Pancreas (tissue), 10 donors: ENCODE measurements at regions not wholly inside any gene's neighbourhood (a gene's known extent, or its start where the extent isn't known, plus 50 kb on each side); places are given as distances from the start of the nearest gene placed in this dataset.
A peak's percentile ranks its signal among the peaks of the same experiment; 100 is the strongest.

Experiments
- ATAC-seq, 4 donors: fragments of 200-7000 bp; cut with Tn5 transposase; one replicate each; pipeline versions ENCODE4 v1.8.0 to v1.9.1; 2020; ENCODE audit warnings: mild to moderate bottlenecking in 4 of 4, moderate library complexity in 4 of 4
- DNase-seq, 6 donors: peaks; one replicate each; pipeline ENCODE4 v3.0.0-alpha.2; 2020
- FAIRE-seq: peaks from 2 replicates; lab custom pipeline; 2012; peaks lifted over from hg19 to GRCh38; lab: Jason Lieb, UNC
- H3K27ac ChIP-seq, 4 donors: fragments of 200-600 bp; sonication (generic); 1 replicate in 3 of 4; 2 replicates in 1 of 4; pipeline versions ENCODE4 v1.5.0 to v1.8.0; 2020
- H3K27me3 ChIP-seq, 4 donors: fragments of 200-600 bp; one replicate each; pipeline ENCODE4 v1.8.0; 2021
- H3K36me3 ChIP-seq, 3 donors: fragments of 200-600 bp; sonication (generic) in 1 of 3; one replicate each; pipeline versions ENCODE4 v1.5.0 to v1.8.0; 2020 to 2021
- H3K4me1 ChIP-seq, 3 donors: fragments of 200-600 bp; one replicate each; pipeline ENCODE4 v1.8.0; 2021
- H3K4me3 ChIP-seq, 4 donors: fragments of 200-600 bp; sonication (generic) in 2 of 4; one replicate each; pipeline versions ENCODE4 v1.5.0 to v1.8.0; 2020 to 2021
- H3K9me3 ChIP-seq, 4 donors: fragments of 200-600 bp; one replicate each; pipeline ENCODE4 v1.8.0; 2021
- WGBS, 2 donors: extraction: QIAGEN DNeasy Blood & Tissue Kit; methylation state at CpG; one replicate each; pipeline ENCODE4 v1.1.7; 2013; 5-methylcytosine and 5-hydroxymethylcytosine counted together
- intact Hi-C, 3 donors: fragments of 100-400 bp; cut with DNase I; formaldehyde crosslinking; loops; one replicate each; pipeline versions ENCODE4 v1.11.1 to v1.14.2; 2022
- TF ChIP-seq, protein P1 (sequence below), 4 donors: fragments of 200-600 bp; sonication (generic) in 3 of 4; IDR thresholded peaks; one replicate each; pipeline versions ENCODE4 v1.5.0 to v1.8.0; 2021; ENCODE audit warnings: antibody characterized with exemption in 4 of 4
- donor health status: healthy with polysubstance abuse.
- donor health status: DM: no; HTN: no; CAD: no; lungs with moderate emphysema.
- donor health status: DM: no; HTN: no; CAD: no.
- donor health status: control.
- donor health status: control.
- donor health status: Bipolar disorder and iron deficiency.
- donor health status: DM: yes; HTN: yes; CAD: no.
- donor health status: DM: no; HTN: no; CAD: no.
- donor health status: DM: no; HTN: no; CAD: no.
- donor health status: DM: yes; HTN: yes; CAD: no.

GRCh38 chr22:49161002-49161850 lies 666.4 kb downstream of the BRD1 start:
- no peak for FAIRE-seq

DNA sequence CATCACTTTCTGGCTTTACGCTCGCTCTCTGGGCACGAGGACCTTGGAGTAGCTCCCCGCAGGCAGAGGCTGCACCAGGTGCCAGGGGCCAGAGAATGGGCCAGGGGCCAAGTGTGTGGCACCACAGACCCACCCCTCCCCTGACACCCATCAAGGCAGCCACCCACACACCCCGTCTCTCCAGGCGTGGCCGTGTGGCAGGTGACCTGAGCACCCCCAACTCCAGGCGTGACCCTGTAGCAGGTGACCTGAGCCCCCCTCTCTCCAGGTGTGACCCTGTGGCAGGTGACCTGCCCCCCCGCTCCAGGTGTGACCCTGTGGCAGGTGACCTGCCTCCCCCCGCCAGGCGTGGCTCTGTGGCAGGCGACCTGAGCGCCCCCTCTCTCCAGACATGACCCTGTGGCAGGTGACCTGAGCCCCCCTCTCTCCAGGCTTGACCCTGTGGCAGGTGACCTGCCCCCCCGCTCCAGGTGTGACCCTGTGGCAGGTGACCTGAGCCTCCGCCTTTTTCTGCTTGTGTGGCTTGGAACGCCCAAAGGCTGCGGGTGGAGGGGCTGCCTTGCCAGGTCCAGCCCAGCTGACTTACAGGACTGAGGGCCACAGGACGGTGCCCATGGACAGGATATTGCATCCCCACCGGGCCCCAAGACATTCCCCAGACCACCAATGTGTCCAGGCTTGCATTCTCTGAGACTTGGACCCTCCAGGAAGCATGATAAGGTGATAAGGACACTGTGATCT lies 667.2 kb downstream of the BRD1 start:
- no peak for ATAC-seq

More at GRCh38 chr22:49161002-49161850, 666.4 kb downstream of the BRD1 start:
- DNase-seq (peak in 2 of 6 donors; percentile 27 to 32), ATAC-seq (no peak)
- Histone ChIP-seq H3K27me3 (no peaks in the 10 kb centered on the region), H3K9me3 (no peaks in the 10 kb centered on the region), H3K27ac (no peak overlapping the region), H3K4me1 (no peaks in the 10 kb centered on the region), H3K4me3 (no peak overlapping the region), H3K36me3 (no peaks in the 10 kb centered on the region)
- TF ChIP-seq, protein P1, sequence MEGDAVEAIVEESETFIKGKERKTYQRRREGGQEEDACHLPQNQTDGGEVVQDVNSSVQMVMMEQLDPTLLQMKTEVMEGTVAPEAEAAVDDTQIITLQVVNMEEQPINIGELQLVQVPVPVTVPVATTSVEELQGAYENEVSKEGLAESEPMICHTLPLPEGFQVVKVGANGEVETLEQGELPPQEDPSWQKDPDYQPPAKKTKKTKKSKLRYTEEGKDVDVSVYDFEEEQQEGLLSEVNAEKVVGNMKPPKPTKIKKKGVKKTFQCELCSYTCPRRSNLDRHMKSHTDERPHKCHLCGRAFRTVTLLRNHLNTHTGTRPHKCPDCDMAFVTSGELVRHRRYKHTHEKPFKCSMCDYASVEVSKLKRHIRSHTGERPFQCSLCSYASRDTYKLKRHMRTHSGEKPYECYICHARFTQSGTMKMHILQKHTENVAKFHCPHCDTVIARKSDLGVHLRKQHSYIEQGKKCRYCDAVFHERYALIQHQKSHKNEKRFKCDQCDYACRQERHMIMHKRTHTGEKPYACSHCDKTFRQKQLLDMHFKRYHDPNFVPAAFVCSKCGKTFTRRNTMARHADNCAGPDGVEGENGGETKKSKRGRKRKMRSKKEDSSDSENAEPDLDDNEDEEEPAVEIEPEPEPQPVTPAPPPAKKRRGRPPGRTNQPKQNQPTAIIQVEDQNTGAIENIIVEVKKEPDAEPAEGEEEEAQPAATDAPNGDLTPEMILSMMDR (IDR thresholded peaks at IDR 0.05) = no peak
- WGBS, 2 donors = 69 to 81% methylated on average over 25 of the region's 25 CpGs
- intact Hi-C loops = no loop called here

GRCh38 chr22:49159711-49160110 lies 668.0 kb downstream of the BRD1 start:
- H3K4me3 ChIP-seq = no peak overlapping the region
- TF ChIP-seq, protein P1 (IDR thresholded peaks at IDR 0.05) = no peak
- ATAC-seq (no peak), FAIRE-seq (no peak), DNase-seq (no peak)
- no peaks in the 10 kb centered on the region for H3K27me3 ChIP-seq
- H3K9me3 ChIP-seq = no peaks in the 10 kb centered on the region
- H3K36me3 ChIP-seq = no peaks in the 10 kb centered on the region
- intact Hi-C loops = loop anchor here in 1 of 3 donors (10.0 kb wide), 1 partner anchor 55 kb away; no protein-coding TSS in a partner anchor
- WGBS, 2 donors = 50 to 66% methylated on average over 10 of the region's 10 CpGs
- H3K27ac ChIP-seq = no peak overlapping the region
- no peaks in the 10 kb centered on the region for H3K4me1 ChIP-seq

More for the DNA sequence above, 667.2 kb downstream of the BRD1 start:
- FAIRE-seq (no peak), DNase-seq (peak in 2 of 6 donors; percentile 46 to 47)
- H3K4me1 ChIP-seq = no peaks in the 10 kb centered on the region
- H3K9me3 ChIP-seq = no peaks in the 10 kb centered on the region
- H3K36me3 ChIP-seq = no peaks in the 10 kb centered on the region
- TF ChIP-seq, protein P1 (IDR thresholded peaks at IDR 0.05) = no peak
- H3K4me3 ChIP-seq = no peak overlapping the region
- intact Hi-C loops = no loop called here
- no peaks in the 10 kb centered on the region for H3K27me3 ChIP-seq
- H3K27ac ChIP-seq = no peak overlapping the region
- WGBS, 2 donors = 48 to 71% methylated on average over 18 to 19 of the region's 19 CpGs

GRCh38 chr22:49158741-49159564 lies 668.7 kb downstream of the BRD1 start:
- DNase-seq = peak in 2 of 6 donors; percentile 43 to 44
- intact Hi-C loops = loop anchor here in 1 of 3 donors (10.0 kb wide), 1 partner anchor 56 kb away; no protein-coding TSS in a partner anchor
- no peak overlapping the region for H3K4me3 ChIP-seq
- H3K27ac ChIP-seq = no peak overlapping the region
- no peaks in the 10 kb centered on the region for H3K9me3 ChIP-seq
- TF ChIP-seq, protein P1 (IDR thresholded peaks at IDR 0.05) = no peak
- no peaks in the 10 kb centered on the region for H3K27me3 ChIP-seq
- no peak for FAIRE-seq
- WGBS, 2 donors = 55 to 75% methylated on average over 19 of the region's 19 CpGs
- no peaks in the 10 kb centered on the region for H3K36me3 ChIP-seq
- no peaks in the 10 kb centered on the region for H3K4me1 ChIP-seq
- no peak for ATAC-seq
